ENCODE measurements at regions not wholly inside any gene's neighbourhood (a gene's known extent, or its start where the extent isn't known, plus 50 kb on each side); places are given as distances from the start of the nearest gene placed in this dataset.

- Histone ChIP-seq H2AK5ac (ENCODE audit: low read depth, low read length) (no peak overlapping the region), H3K14ac (ENCODE audit: insufficient read length) (no peak overlapping the region), H4K91ac (replicated peaks; ENCODE audit: insufficient read length, low read length) (no peak overlapping the region), H3K79me2 (ENCODE audit: control insufficient read depth in 1 of 2, insufficient read depth in 2 of 2, low read length in 2 of 2) (no peaks in the 10 kb centered on the region), H3K4me2 (ENCODE audit: insufficient read depth in 1 of 2, low read depth in 2 of 2, low read length in 2 of 2) (no peak overlapping the region), H4K8ac (ENCODE audit: extremely low read depth, insufficient read depth, low read length) (no peak overlapping the region), H3K4me1 (replicated peaks in 1 of 4; ENCODE audit: control insufficient read depth in 3 of 4, insufficient read depth in 4 of 4, low read length in 3 of 4) (peaks cover 0 to 2% (median under 1%) of the 10 kb centered on the region in 4 experiments; a peak in 1 of 7 replicates), H2BK12ac (ENCODE audit: low read depth, low read length) (no peak overlapping the region), H2AFZ (ENCODE audit: low read length) (no peak overlapping the region), H3K79me1 (ENCODE audit: low read depth, low read length) (no peaks in the 10 kb centered on the region), H3K56ac (replicated peaks; ENCODE audit: insufficient read length, low read depth, low read length) (no peak overlapping the region), H3K4me3 (ENCODE audit: extremely low read depth in 1 of 4, insufficient read depth in 2 of 4, low read depth in 3 of 4, low read length in 4 of 4) (no peak overlapping the region), H2BK20ac (ENCODE audit: low read length) (no peak overlapping the region), H2BK15ac (ENCODE audit: low read length) (no peak overlapping the region), H3K4ac (replicated peaks; ENCODE audit: insufficient read length, low read depth, low read length) (no peak overlapping the region), H4K20me1 (replicated peaks in 1 of 2; ENCODE audit: control insufficient read depth in 1 of 2, insufficient read depth in 2 of 2, low read length in 2 of 2) (no peaks in the 10 kb centered on the region), H2BK5ac (ENCODE audit: low read depth, low read length) (no peak overlapping the region), H2BK120ac (replicated peaks; ENCODE audit: low read depth, low read length) (no peak overlapping the region), H3K27me3 (replicated peaks in 1 of 4; ENCODE audit: control insufficient read depth in 3 of 4, extremely low read depth in 1 of 4, insufficient read depth in 3 of 4, low read length in 3 of 4) (no peaks in the 10 kb centered on the region), H4K5ac (ENCODE audit: insufficient read length, low read depth, low read length) (no peak overlapping the region), H3K23me2 (ENCODE audit: low read depth, low read length) (no peaks in the 10 kb centered on the region), H3K9me3 (ENCODE audit: insufficient read depth in 2 of 2, low read depth in 1 of 2, low read length in 1 of 2) (no peaks in the 10 kb centered on the region; a peak in 1 of 4 replicates), H3K23ac (ENCODE audit: insufficient read length) (no peak overlapping the region), H3K36me3 (ENCODE audit: control insufficient read depth in 2 of 4, insufficient read depth in 4 of 4, low read length in 3 of 4) (no peaks in the 10 kb centered on the region; a peak in 1 of 8 replicates), H3K9ac (replicated peaks in 1 of 4; ENCODE audit: extremely low read depth in 1 of 4, low read depth in 3 of 4, low read length in 3 of 4) (no peak overlapping the region), H3K27ac (ENCODE audit: low read depth, low read length) (no peak overlapping the region), H3K18ac (ENCODE audit: extremely low read depth, low read length) (no peak overlapping the region)
- no peak for DNase-seq (ENCODE audit: low read depth in 1 of 2, low spot score in 2 of 2)
- FAIRE-seq: no peak
- TF ChIP-seq BACH1 (IDR thresholded peaks at IDR 0.05; ENCODE audit: low read length) (no peak), NRF1 (IDR thresholded peaks at IDR 0.05; ENCODE audit: low read depth, low read length) (no peak), RBBP5 (IDR thresholded peaks at IDR 0.05; ENCODE audit: borderline replicate concordance, low read depth, low read length) (no peak), KDM1A (IDR thresholded peaks at IDR 0.05; ENCODE audit: borderline replicate concordance, low read length) (no peak), NANOG (IDR thresholded peaks at IDR 0.05; ENCODE audit: insufficient read depth, low read depth, low read length, poor library complexity, severe bottlenecking) (no peak)
- TF ChIP-seq, protein P1, sequence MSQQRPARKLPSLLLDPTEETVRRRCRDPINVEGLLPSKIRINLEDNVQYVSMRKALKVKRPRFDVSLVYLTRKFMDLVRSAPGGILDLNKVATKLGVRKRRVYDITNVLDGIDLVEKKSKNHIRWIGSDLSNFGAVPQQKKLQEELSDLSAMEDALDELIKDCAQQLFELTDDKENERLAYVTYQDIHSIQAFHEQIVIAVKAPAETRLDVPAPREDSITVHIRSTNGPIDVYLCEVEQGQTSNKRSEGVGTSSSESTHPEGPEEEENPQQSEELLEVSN (IDR thresholded peaks at IDR 0.05): no peak
- TF ChIP-seq, protein P2, sequence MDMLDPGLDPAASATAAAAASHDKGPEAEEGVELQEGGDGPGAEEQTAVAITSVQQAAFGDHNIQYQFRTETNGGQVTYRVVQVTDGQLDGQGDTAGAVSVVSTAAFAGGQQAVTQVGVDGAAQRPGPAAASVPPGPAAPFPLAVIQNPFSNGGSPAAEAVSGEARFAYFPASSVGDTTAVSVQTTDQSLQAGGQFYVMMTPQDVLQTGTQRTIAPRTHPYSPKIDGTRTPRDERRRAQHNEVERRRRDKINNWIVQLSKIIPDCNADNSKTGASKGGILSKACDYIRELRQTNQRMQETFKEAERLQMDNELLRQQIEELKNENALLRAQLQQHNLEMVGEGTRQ (IDR thresholded peaks at IDR 0.05; ENCODE audit: low read length): no peak
- TF ChIP-seq, protein P3, sequence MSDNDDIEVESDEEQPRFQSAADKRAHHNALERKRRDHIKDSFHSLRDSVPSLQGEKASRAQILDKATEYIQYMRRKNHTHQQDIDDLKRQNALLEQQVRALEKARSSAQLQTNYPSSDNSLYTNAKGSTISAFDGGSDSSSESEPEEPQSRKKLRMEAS (IDR thresholded peaks at IDR 0.05): no peak
- ChIA-PET POLR2A (ENCODE audit: partially characterized antibody) (no interaction called here), CTCF (ENCODE audit: partially characterized antibody) (interaction anchor here (0.6 to 0.7 kb wide), 2 partner anchors 151 to 152 kb away, joined by 3 to 4 read pairs; no protein-coding TSS in a partner anchor)
- WGBS, 2 experiments (ENCODE audit: extremely low coverage in 1 of 2, insufficient coverage in 1 of 2, insufficient read length in 1 of 2, insufficient replicate concordance in 2 of 2, low coverage in 1 of 2, low lambda C conversion rate in 2 of 2, missing lambda C conversion rate in 1 of 2): 81% methylated on average over 1 of the region's 1 CpG; no CpG with 5 or more reads in 1 of the 2 experiments
Observed at GRCh38 chr6:19655744-19656143, 181.4 kb upstream of the ID4 start.

All from H1 (cell line).